ENCODE measurements at regions not wholly inside any gene's neighbourhood (a gene's known extent, or its start where the extent isn't known, plus 50 kb on each side); places are given as distances from the start of the nearest gene placed in this dataset.

DNA sequence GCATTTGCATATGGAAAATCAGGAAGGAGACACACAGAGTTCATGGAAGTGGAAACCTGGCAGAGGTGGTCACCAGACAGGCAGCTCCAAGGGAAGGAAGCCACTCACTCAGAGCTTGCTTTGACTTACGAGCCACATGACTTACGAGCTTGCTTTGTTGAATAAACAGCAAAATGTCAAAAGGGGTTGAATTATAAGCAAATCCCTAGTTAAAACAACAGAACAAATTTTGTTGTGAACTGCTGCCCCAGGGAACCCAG, 164.3 kb downstream of the SYK start:
- no peaks in the 10 kb centered on the region for H3K9me3 ChIP-seq
- intact Hi-C loops (cut with DNase I, micrococcal nuclease) = no loop called here
- no peak for DNase-seq
- no peak overlapping the region for H3K4me3 ChIP-seq
- no peak for ATAC-seq
- no peaks in the 10 kb centered on the region for H3K4me1 ChIP-seq (ENCODE audit: low read depth)
- H3K36me3 ChIP-seq (ENCODE audit: low read depth) = no peaks in the 10 kb centered on the region
- TF ChIP-seq, protein P1, sequence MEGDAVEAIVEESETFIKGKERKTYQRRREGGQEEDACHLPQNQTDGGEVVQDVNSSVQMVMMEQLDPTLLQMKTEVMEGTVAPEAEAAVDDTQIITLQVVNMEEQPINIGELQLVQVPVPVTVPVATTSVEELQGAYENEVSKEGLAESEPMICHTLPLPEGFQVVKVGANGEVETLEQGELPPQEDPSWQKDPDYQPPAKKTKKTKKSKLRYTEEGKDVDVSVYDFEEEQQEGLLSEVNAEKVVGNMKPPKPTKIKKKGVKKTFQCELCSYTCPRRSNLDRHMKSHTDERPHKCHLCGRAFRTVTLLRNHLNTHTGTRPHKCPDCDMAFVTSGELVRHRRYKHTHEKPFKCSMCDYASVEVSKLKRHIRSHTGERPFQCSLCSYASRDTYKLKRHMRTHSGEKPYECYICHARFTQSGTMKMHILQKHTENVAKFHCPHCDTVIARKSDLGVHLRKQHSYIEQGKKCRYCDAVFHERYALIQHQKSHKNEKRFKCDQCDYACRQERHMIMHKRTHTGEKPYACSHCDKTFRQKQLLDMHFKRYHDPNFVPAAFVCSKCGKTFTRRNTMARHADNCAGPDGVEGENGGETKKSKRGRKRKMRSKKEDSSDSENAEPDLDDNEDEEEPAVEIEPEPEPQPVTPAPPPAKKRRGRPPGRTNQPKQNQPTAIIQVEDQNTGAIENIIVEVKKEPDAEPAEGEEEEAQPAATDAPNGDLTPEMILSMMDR (IDR thresholded peaks at IDR 0.05) = no peak

DNA sequence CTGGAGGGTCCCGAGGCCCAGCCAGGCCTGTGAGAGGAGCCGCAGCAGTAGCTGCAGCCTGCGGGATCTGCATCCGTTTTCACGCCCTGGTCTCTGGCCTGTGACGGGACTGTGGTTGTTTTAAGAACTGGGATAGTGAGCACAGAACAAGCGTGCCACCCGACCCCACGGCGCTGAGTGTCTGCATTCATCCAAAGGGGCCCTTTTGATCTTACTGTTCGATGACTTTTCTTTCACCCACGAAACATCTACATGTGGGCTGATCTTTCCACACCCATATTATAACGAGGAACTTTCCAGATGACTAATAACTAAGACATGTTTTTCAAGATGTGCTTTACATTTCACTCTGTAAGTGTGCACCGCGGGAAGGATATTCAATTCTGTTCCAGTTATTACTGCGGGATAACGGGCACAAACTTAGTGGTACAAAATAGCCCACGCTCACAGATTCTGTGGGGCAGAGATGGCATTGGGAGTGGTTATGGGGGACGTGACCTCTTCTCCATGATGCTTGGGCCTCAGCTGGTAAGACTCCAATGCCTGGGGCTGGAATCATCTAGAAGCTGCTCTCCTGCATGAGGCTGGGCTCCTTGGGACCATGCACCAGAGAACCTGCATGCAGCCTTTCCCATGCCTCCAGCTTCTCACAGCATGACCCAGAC, 165.0 kb downstream of the SYK start:
- DNase-seq (no peak), ATAC-seq (no peak)
- no peak overlapping the region for H3K4me3 ChIP-seq
- intact Hi-C loops (cut with DNase I, micrococcal nuclease) = no loop called here
- TF ChIP-seq, protein P1 (IDR thresholded peaks at IDR 0.05) = no peak
- H3K4me1 ChIP-seq (ENCODE audit: low read depth) = no peaks in the 10 kb centered on the region
- no peaks in the 10 kb centered on the region for H3K36me3 ChIP-seq (ENCODE audit: low read depth)
- H3K9me3 ChIP-seq = no peaks in the 10 kb centered on the region

DNA sequence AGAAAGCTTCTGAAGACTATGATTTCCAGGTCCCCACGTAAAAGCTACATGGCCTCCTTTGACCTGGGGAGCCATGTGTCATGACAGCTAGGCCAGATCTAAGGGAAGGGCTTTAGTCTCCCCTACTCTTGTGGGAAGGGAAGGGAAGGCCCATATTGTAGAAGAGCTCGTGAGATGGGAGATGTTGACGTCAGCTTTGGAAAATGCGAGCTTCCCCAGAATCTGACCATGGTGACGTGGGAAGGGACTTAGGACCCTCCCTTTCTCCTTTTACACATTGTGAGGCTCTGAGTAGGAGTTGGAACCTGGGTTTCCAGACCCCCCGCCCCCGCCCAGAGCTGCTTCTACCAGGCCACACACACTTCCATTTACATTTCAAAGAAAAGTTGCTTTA, 165.5 kb downstream of the SYK start:
- no peak overlapping the region for H3K4me3 ChIP-seq
- no peaks in the 10 kb centered on the region for H3K9me3 ChIP-seq
- TF ChIP-seq, protein P1 (IDR thresholded peaks at IDR 0.05) = no peak
- H3K36me3 ChIP-seq (ENCODE audit: low read depth) = no peaks in the 10 kb centered on the region
- no peak for DNase-seq
- ATAC-seq = no peak
- intact Hi-C loops (cut with DNase I, micrococcal nuclease) = no loop called here
- no peaks in the 10 kb centered on the region for H3K4me1 ChIP-seq (ENCODE audit: low read depth)

DNA sequence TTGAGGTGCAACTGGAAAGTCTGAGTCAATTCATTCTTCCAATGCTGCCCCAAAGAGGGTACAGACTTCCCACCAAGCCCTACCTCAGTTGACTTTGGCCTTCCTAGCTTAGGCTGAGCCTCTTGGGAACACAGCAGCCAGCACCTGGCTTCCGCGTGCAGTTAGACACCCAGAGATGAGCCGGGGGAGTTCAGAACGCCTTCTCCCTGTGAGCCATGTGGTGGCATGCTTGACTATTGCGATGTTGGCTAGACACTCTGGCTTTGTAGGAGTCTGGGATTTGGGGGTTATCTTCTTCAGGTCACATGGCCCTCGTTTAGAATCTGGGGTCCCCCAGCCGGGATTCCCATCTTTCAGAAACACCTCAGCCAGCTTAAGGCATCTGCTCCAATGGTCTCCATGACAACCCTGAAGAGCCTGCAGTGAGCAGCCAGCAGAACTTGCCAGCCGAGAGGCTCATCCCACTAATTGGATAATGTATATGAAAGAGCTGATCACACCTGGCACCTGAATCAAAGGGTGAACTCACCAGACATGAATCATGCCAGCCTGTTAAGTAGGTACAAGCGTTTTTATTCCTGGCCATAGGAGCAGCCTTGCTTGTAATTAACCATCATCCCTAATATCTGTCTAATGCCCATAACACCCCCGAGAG, 167.5 kb downstream of the SYK start:
- Histone ChIP-seq H3K4me1 (ENCODE audit: low read depth) (peaks cover 3% of the 10 kb centered on the region), H3K9me3 (no peaks in the 10 kb centered on the region), H3K36me3 (ENCODE audit: low read depth) (no peaks in the 10 kb centered on the region), H3K4me3 (no peak overlapping the region)
- no peak for ATAC-seq
- DNase-seq = no peak
- TF ChIP-seq, protein P1 (IDR thresholded peaks at IDR 0.05) = no peak
- intact Hi-C loops (cut with DNase I, micrococcal nuclease) = no loop called here

- DNase-seq = no peak
- TF ChIP-seq, protein P1 (IDR thresholded peaks at IDR 0.05) = no peak
- ATAC-seq = no peak
- H3K36me3 ChIP-seq (ENCODE audit: low read depth) = no peaks in the 10 kb centered on the region
- H3K9me3 ChIP-seq = no peaks in the 10 kb centered on the region
- H3K4me1 ChIP-seq (ENCODE audit: low read depth) = peaks cover 3% of the 10 kb centered on the region
- intact Hi-C loops (cut with DNase I, micrococcal nuclease) = no loop called here
- H3K4me3 ChIP-seq = no peak overlapping the region
Measured at GRCh38 chr9:90970608-90971007, 169.0 kb downstream of the SYK start.
